ENCODE measurements at regions not wholly inside any gene's neighbourhood (a gene's known extent, or its start where the extent isn't known, plus 50 kb on each side); places are given as distances from the start of the nearest gene placed in this dataset.

- TF ChIP-seq SRF (IDR thresholded peaks at IDR 0.05; ENCODE audit: low read depth in 2 of 2, low read length in 2 of 2), result no peak
- TF ChIP-seq SMAD1 (IDR thresholded peaks at IDR 0.05; ENCODE audit: low read depth, partially characterized antibody), result no peak
- TF ChIP-seq USF1 (IDR thresholded peaks at IDR 0.05; ENCODE audit: borderline replicate concordance, extremely low read length, insufficient read depth, low read depth, low read length), result no peak
- TF ChIP-seq ZNF207 (IDR thresholded peaks at IDR 0.05; ENCODE audit: borderline replicate concordance), result no peak
- TF ChIP-seq SP1 (IDR thresholded peaks at IDR 0.05; ENCODE audit: low read depth, low read length), result no peak
- CTCF ChIA-PET, result interaction anchor here (0.7 kb wide), 1 partner anchor 13 kb away, joined by 3 read pairs; no protein-coding TSS in a partner anchor
- H3K4me3 ChIP-seq, result no peak overlapping the region
- H3K27me3 ChIP-seq (replicated peaks in 1 of 2; ENCODE audit: control insufficient read depth in 2 of 2, insufficient read depth in 2 of 2, low read length in 1 of 2), result no peaks in the 10 kb centered on the region
- H3K4me2 ChIP-seq (ENCODE audit: control insufficient read depth, insufficient read depth), result no peak overlapping the region
- H4K20me1 ChIP-seq (ENCODE audit: control insufficient read depth, insufficient read depth), result no peaks in the 10 kb centered on the region
- no peaks in the 10 kb centered on the region for H3K79me2 ChIP-seq (ENCODE audit: control insufficient read depth, insufficient read depth, low read length)
- DNase-seq (ENCODE audit: low read depth, low spot score) (no peak), FAIRE-seq (no peak), ATAC-seq (no peak)
- in situ Hi-C loops (cut with MboI) (no loop called here), intact Hi-C loops (cut with micrococcal nuclease; ENCODE audit: unreplicated experiment) (no loop called here)
- no TSS peak for BruUV-seq (replicated peaks)
- WGBS (ENCODE audit: insufficient coverage, insufficient replicate concordance, low lambda C conversion rate, missing lambda C conversion rate), result 0% methylated on average over 2 of the region's 2 CpGs
- no peak overlapping the region for H3K9ac ChIP-seq (ENCODE audit: control insufficient read depth, insufficient read depth, low read length)
- H2AFZ ChIP-seq (ENCODE audit: control insufficient read depth, low read depth, low read length), result no peak overlapping the region
- no peaks in the 10 kb centered on the region for H3K9me3 ChIP-seq (replicated peaks; ENCODE audit: control insufficient read depth, insufficient read depth, low read length)
- no peaks in the 10 kb centered on the region for H3K4me1 ChIP-seq (ENCODE audit: control insufficient read depth, insufficient read depth, low read length)
- RAD21 ChIA-PET (ENCODE audit: unreplicated experiment), result interaction anchor here (0.9 kb wide), 1 partner anchor 39 kb away, joined by 3 read pairs; no protein-coding TSS in a partner anchor
- H3K36me3 ChIP-seq (ENCODE audit: control insufficient read depth in 2 of 2, insufficient read depth in 2 of 2, low read length in 1 of 2), result no peaks in the 10 kb centered on the region
- H3K27ac ChIP-seq (ENCODE audit: control insufficient read depth, insufficient read depth), result no peak overlapping the region
- SMC1A ChIA-PET (ENCODE audit: uncharacterized antibody, unreplicated experiment), result interaction anchor here (0.9 to 1.5 kb wide), 3 partner anchors 10 to 57 kb away, joined by 3 to 6 read pairs (median 3); no protein-coding TSS in a partner anchor
- POLR2A ChIA-PET, result no interaction called here
Observed at GRCh38 chr13:84536906-84537305, 654.6 kb upstream of the SLITRK1 start.

GRCh38 chr13:84528408-84529070 is 646.3 kb upstream of the SLITRK1 start:
- H3K9me3 ChIP-seq (replicated peaks; ENCODE audit: control insufficient read depth, insufficient read depth, low read length), result no peaks in the 10 kb centered on the region
- in situ Hi-C loops (cut with MboI) (no loop called here), intact Hi-C loops (cut with micrococcal nuclease; ENCODE audit: unreplicated experiment) (no loop called here)
- no peak overlapping the region for H3K9ac ChIP-seq (ENCODE audit: control insufficient read depth, insufficient read depth, low read length)
- H3K79me2 ChIP-seq (ENCODE audit: control insufficient read depth, insufficient read depth, low read length), result no peaks in the 10 kb centered on the region
- H4K20me1 ChIP-seq (ENCODE audit: control insufficient read depth, insufficient read depth), result no peaks in the 10 kb centered on the region
- no peaks in the 10 kb centered on the region for H3K36me3 ChIP-seq (ENCODE audit: control insufficient read depth in 2 of 2, insufficient read depth in 2 of 2, low read length in 1 of 2)
- H3K4me1 ChIP-seq (ENCODE audit: control insufficient read depth, insufficient read depth, low read length), result no peaks in the 10 kb centered on the region
- ATAC-seq (no peak), FAIRE-seq (no peak), DNase-seq (ENCODE audit: low read depth, low spot score) (no peak)
- WGBS (ENCODE audit: insufficient coverage, insufficient replicate concordance, low lambda C conversion rate, missing lambda C conversion rate), result 7% methylated on average over 3 of the region's 3 CpGs
- BruUV-seq (replicated peaks), result no TSS peak
- H2AFZ ChIP-seq (ENCODE audit: control insufficient read depth, low read depth, low read length), result no peak overlapping the region
- ChIA-PET RAD21 (ENCODE audit: unreplicated experiment) (no interaction called here), POLR2A (no interaction called here), SMC1A (ENCODE audit: uncharacterized antibody, unreplicated experiment) (interaction anchor here (1.8 kb wide), 1 partner anchor 29 kb away, joined by 3 read pairs; no protein-coding TSS in a partner anchor), CTCF (no interaction called here)
- H3K4me2 ChIP-seq (ENCODE audit: control insufficient read depth, insufficient read depth), result no peak overlapping the region
- no peak overlapping the region for H3K4me3 ChIP-seq
- no peaks in the 10 kb centered on the region for H3K27me3 ChIP-seq (replicated peaks in 1 of 2; ENCODE audit: control insufficient read depth in 2 of 2, insufficient read depth in 2 of 2, low read length in 1 of 2)
- no peak overlapping the region for H3K27ac ChIP-seq (ENCODE audit: control insufficient read depth, insufficient read depth)
- TF ChIP-seq CHD4 (IDR thresholded peaks at IDR 0.05) (no peak), ZNF24 (IDR thresholded peaks at IDR 0.05) (no peak), MYB (IDR thresholded peaks at IDR 0.05; ENCODE audit: borderline replicate concordance, low read depth, low read length) (no peak), EP300 (IDR thresholded peaks at IDR 0.05; ENCODE audit: borderline replicate concordance in 1 of 2, control insufficient read depth in 1 of 2, low read depth in 2 of 2, low read length in 2 of 2) (no peak), SMAD1 (IDR thresholded peaks at IDR 0.05; ENCODE audit: low read depth, partially characterized antibody) (no peak), SREBF2 (IDR thresholded peaks at IDR 0.05; ENCODE audit: low read length) (no peak), SKIL (IDR thresholded peaks at IDR 0.05; ENCODE audit: low read depth, poor library complexity, severe bottlenecking) (no peak), STAT1 (conservative IDR thresholded peaks at IDR 0.05) (no peak), MTA2 (IDR thresholded peaks at IDR 0.05; ENCODE audit: low read depth) (no peak), ETV6 (conservative IDR thresholded peaks at IDR 0.05 in 1 of 2, IDR thresholded peaks at IDR 0.05 in 1 of 2; ENCODE audit: borderline replicate concordance in 1 of 2, low read depth in 1 of 2) (no peak), EED (IDR thresholded peaks at IDR 0.05; ENCODE audit: low read depth) (no peak)
